ENCODE measurements at regions not wholly inside any gene's neighbourhood (a gene's known extent, or its start where the extent isn't known, plus 50 kb on each side); places are given as distances from the start of the nearest gene placed in this dataset.
A peak's percentile ranks its signal among the peaks of the same experiment; 100 is the strongest.

- Histone ChIP-seq H3K36me3 (no peaks in the 10 kb centered on the region), H3K9me3 (no peaks in the 10 kb centered on the region), H3K4me1 (peaks cover 42% of the 10 kb centered on the region), H3K4me3 (no peak overlapping the region), H3K27ac (no peak overlapping the region), H3K27me3 (no peaks in the 10 kb centered on the region)
- intact Hi-C loops (cut with DNase I), result no loop called here
- no peak for DNase-seq (ENCODE audit: extremely low spot score in 2 of 2)
- peak in 1 of 2 donors; percentile 22 for TF ChIP-seq POLR2AphosphoS5 (IDR thresholded peaks at IDR 0.05; ENCODE audit: insufficient read depth in 1 of 2, low read depth in 1 of 2)
- TF ChIP-seq POLR2A (IDR thresholded peaks at IDR 0.05), result no peak
- TF ChIP-seq CTCF (IDR thresholded peaks at IDR 0.05), result no peak
Observed at GRCh38 chr9:107976767-107977166, 487.2 kb upstream of the KLF4 start.

GRCh38 chr9:107975426-107976010 lies 485.9 kb upstream of the KLF4 start:
- H3K27me3 ChIP-seq, result no peaks in the 10 kb centered on the region
- DNase-seq (ENCODE audit: extremely low spot score in 2 of 2), result no peak
- H3K4me3 ChIP-seq, result no peak overlapping the region
- peaks cover 42% of the 10 kb centered on the region for H3K4me1 ChIP-seq
- peak overlapping the region; percentile 67 for H3K27ac ChIP-seq
- intact Hi-C loops (cut with DNase I), result no loop called here
- H3K9me3 ChIP-seq, result no peaks in the 10 kb centered on the region
- H3K36me3 ChIP-seq, result no peaks in the 10 kb centered on the region
- TF ChIP-seq POLR2AphosphoS5 (IDR thresholded peaks at IDR 0.05; ENCODE audit: insufficient read depth in 1 of 2, low read depth in 1 of 2) (peak in 1 of 2 donors; percentile 45), POLR2A (IDR thresholded peaks at IDR 0.05) (no peak), CTCF (IDR thresholded peaks at IDR 0.05) (no peak)

GRCh38 chr9:107973451-107973850 lies 483.9 kb upstream of the KLF4 start:
- TF ChIP-seq CTCF (IDR thresholded peaks at IDR 0.05) (no peak), POLR2AphosphoS5 (IDR thresholded peaks at IDR 0.05; ENCODE audit: insufficient read depth in 1 of 2, low read depth in 1 of 2) (peak in 1 of 2 donors; percentile 34)
- no peaks in the 10 kb centered on the region for H3K27me3 ChIP-seq
- intact Hi-C loops (cut with DNase I), result no loop called here
- H3K27ac ChIP-seq, result no peak overlapping the region
- no peaks in the 10 kb centered on the region for H3K9me3 ChIP-seq
- H3K4me1 ChIP-seq, result peaks cover 42% of the 10 kb centered on the region
- DNase-seq (ENCODE audit: extremely low spot score in 2 of 2), result no peak
- H3K36me3 ChIP-seq, result no peaks in the 10 kb centered on the region
- H3K4me3 ChIP-seq, result no peak overlapping the region

- H3K27me3 ChIP-seq, result no peaks in the 10 kb centered on the region
- no peak for DNase-seq (ENCODE audit: extremely low spot score in 2 of 2)
- intact Hi-C loops (cut with DNase I), result no loop called here
- no peak for TF ChIP-seq POLR2A (IDR thresholded peaks at IDR 0.05)
- TF ChIP-seq POLR2AphosphoS5 (IDR thresholded peaks at IDR 0.05; ENCODE audit: insufficient read depth in 1 of 2, low read depth in 1 of 2), result no peak
- no peak for TF ChIP-seq CTCF (IDR thresholded peaks at IDR 0.05)
- no peaks in the 10 kb centered on the region for H3K9me3 ChIP-seq
- H3K4me3 ChIP-seq, result no peak overlapping the region
- no peak overlapping the region for H3K27ac ChIP-seq
- peaks cover 40% of the 10 kb centered on the region for H3K4me1 ChIP-seq
- H3K36me3 ChIP-seq, result no peaks in the 10 kb centered on the region
Observed at GRCh38 chr9:107972346-107972745, 482.8 kb upstream of the KLF4 start.

- Histone ChIP-seq H3K4me1 (peaks cover 29% of the 10 kb centered on the region), H3K27ac (no peak overlapping the region)
- TF ChIP-seq CTCF (IDR thresholded peaks at IDR 0.05) (no peak), POLR2A (IDR thresholded peaks at IDR 0.05) (no peak), POLR2AphosphoS5 (IDR thresholded peaks at IDR 0.05; ENCODE audit: insufficient read depth in 1 of 2, low read depth in 1 of 2) (no peak)
Observed at GRCh38 chr9:107971241-107971640, 481.7 kb upstream of the KLF4 start.

More at GRCh38 chr9:107971241-107971640, 481.7 kb upstream of the KLF4 start:
- Histone ChIP-seq H3K9me3 (no peaks in the 10 kb centered on the region), H3K4me3 (no peak overlapping the region), H3K27me3 (no peaks in the 10 kb centered on the region), H3K36me3 (no peaks in the 10 kb centered on the region)
- DNase-seq (ENCODE audit: extremely low spot score in 2 of 2), result no peak
- intact Hi-C loops (cut with DNase I), result no loop called here

Measured in vagina (tissue), 2 donors.